ENCODE measurements at regions not wholly inside any gene's neighbourhood (a gene's known extent, or its start where the extent isn't known, plus 50 kb on each side); places are given as distances from the start of the nearest gene placed in this dataset.
"Not testable (repeated sequence)": the region's sequence is repeated elsewhere in the genome, so short reads cannot be mapped to it uniquely, and the experiment has no call there.

GRCh38 chr15:92801774-92802464, 98.2 kb upstream of the CHD2 start:
- peak; percentile 64 for ATAC-seq
- no peak for TF ChIP-seq ZFP30 (CRISPR knock-in tag; IDR thresholded peaks at IDR 0.05)

DNA sequence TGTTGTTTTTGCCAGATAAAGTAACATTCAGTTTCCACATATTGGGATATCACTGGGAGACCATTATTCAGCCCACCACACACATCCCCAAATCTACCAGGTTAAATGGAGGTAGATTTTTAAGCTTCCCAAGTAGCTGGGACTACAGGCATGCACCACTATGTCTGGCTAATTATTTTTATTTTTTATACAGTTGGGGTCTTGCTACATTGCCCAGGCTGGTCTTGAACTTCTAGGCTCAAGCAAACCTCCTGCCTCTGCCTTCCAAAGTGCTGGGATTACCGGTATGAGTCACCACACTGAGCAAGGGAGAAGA, 96.6 kb upstream of the CHD2 start:
- no peak for TF ChIP-seq SNAI2 (CRISPR knock-in tag; IDR thresholded peaks at IDR 0.05)
- 0 out of 2 replicates have a peak, but pooled peaks have one; percentile 26 for TF ChIP-seq ZFP3 (CRISPR knock-in tag; IDR thresholded peaks at IDR 0.05)
- TF ChIP-seq ISL1 (CRISPR knock-in tag; IDR thresholded peaks at IDR 0.05): 0 out of 2 replicates have a peak, but pooled peaks have one; percentile 22
- TF ChIP-seq ZFP30 (CRISPR knock-in tag; IDR thresholded peaks at IDR 0.05): no peak
- no peak for ATAC-seq

- ATAC-seq: peak; percentile 65
- TF ChIP-seq, protein P1, sequence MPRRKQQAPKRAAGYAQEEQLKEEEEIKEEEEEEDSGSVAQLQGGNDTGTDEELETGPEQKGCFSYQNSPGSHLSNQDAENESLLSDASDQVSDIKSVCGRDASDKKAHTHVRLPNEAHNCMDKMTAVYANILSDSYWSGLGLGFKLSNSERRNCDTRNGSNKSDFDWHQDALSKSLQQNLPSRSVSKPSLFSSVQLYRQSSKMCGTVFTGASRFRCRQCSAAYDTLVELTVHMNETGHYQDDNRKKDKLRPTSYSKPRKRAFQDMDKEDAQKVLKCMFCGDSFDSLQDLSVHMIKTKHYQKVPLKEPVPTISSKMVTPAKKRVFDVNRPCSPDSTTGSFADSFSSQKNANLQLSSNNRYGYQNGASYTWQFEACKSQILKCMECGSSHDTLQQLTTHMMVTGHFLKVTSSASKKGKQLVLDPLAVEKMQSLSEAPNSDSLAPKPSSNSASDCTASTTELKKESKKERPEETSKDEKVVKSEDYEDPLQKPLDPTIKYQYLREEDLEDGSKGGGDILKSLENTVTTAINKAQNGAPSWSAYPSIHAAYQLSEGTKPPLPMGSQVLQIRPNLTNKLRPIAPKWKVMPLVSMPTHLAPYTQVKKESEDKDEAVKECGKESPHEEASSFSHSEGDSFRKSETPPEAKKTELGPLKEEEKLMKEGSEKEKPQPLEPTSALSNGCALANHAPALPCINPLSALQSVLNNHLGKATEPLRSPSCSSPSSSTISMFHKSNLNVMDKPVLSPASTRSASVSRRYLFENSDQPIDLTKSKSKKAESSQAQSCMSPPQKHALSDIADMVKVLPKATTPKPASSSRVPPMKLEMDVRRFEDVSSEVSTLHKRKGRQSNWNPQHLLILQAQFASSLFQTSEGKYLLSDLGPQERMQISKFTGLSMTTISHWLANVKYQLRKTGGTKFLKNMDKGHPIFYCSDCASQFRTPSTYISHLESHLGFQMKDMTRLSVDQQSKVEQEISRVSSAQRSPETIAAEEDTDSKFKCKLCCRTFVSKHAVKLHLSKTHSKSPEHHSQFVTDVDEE (CRISPR knock-in tag; IDR thresholded peaks at IDR 0.05): no peak
- TF ChIP-seq ARNTL (CRISPR knock-in tag; IDR thresholded peaks at IDR 0.05; ENCODE audit: borderline replicate concordance, low read depth) (no peak), GLIS3 (CRISPR knock-in tag; IDR thresholded peaks at IDR 0.05) (no peak), CSDC2 (CRISPR knock-in tag; IDR thresholded peaks at IDR 0.05) (no peak), SNAI2 (CRISPR knock-in tag; IDR thresholded peaks at IDR 0.05) (no peak), ESRRG (CRISPR knock-in tag; IDR thresholded peaks at IDR 0.05) (no peak), PPARA (CRISPR knock-in tag; IDR thresholded peaks at IDR 0.05; ENCODE audit: borderline replicate concordance) (no peak), ZFP3 (CRISPR knock-in tag; IDR thresholded peaks at IDR 0.05) (no peak), ZNF8 (CRISPR knock-in tag; IDR thresholded peaks at IDR 0.05) (no peak)
- TF ChIP-seq, protein P2, sequence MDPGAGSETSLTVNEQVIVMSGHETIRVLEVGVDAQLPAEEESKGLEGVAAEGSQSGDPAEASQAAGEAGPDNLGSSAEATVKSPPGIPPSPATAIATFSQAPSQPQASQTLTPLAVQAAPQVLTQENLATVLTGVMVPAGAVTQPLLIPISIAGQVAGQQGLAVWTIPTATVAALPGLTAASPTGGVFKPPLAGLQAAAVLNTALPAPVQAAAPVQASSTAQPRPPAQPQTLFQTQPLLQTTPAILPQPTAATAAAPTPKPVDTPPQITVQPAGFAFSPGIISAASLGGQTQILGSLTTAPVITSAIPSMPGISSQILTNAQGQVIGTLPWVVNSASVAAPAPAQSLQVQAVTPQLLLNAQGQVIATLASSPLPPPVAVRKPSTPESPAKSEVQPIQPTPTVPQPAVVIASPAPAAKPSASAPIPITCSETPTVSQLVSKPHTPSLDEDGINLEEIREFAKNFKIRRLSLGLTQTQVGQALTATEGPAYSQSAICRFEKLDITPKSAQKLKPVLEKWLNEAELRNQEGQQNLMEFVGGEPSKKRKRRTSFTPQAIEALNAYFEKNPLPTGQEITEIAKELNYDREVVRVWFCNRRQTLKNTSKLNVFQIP (CRISPR knock-in tag; IDR thresholded peaks at IDR 0.05; ENCODE audit: borderline replicate concordance, low read depth): no peak
- TF ChIP-seq, protein P3, sequence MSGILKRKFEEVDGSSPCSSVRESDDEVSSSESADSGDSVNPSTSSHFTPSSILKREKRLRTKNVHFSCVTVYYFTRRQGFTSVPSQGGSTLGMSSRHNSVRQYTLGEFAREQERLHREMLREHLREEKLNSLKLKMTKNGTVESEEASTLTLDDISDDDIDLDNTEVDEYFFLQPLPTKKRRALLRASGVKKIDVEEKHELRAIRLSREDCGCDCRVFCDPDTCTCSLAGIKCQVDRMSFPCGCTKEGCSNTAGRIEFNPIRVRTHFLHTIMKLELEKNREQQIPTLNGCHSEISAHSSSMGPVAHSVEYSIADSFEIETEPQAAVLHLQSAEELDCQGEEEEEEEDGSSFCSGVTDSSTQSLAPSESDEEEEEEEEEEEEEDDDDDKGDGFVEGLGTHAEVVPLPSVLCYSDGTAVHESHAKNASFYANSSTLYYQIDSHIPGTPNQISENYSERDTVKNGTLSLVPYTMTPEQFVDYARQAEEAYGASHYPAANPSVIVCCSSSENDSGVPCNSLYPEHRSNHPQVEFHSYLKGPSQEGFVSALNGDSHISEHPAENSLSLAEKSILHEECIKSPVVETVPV (CRISPR knock-in tag; IDR thresholded peaks at IDR 0.05): no peak
Measured at GRCh38 chr15:92803852-92804609, 96.1 kb upstream of the CHD2 start.

GRCh38 chr15:92804610-92804936, 95.6 kb upstream of the CHD2 start:
- not testable (repeated sequence) for ATAC-seq

GRCh38 chr15:92805080-92805690, 94.9 kb upstream of the CHD2 start:
- TF ChIP-seq RARB (CRISPR knock-in tag; IDR thresholded peaks at IDR 0.05) (no peak), CREB5 (CRISPR knock-in tag; IDR thresholded peaks at IDR 0.05; ENCODE audit: low read depth) (no peak), PATZ1 (CRISPR knock-in tag; IDR thresholded peaks at IDR 0.05; ENCODE audit: borderline replicate concordance) (no peak), ZNF70 (CRISPR knock-in tag; IDR thresholded peaks at IDR 0.05) (no peak), OSR1 (CRISPR knock-in tag; IDR thresholded peaks at IDR 0.05) (no peak)
- TF ChIP-seq, protein P3 (CRISPR knock-in tag; IDR thresholded peaks at IDR 0.05): no peak
- TF ChIP-seq, protein P1 (CRISPR knock-in tag; IDR thresholded peaks at IDR 0.05): no peak
- ATAC-seq: no peak

All from SK-N-SH treated with all-trans-retinoic acid at 6 μM for 48 hours (cell line).